GM12873 (cell line): ENCODE measurements at regions not wholly inside any gene's neighbourhood (a gene's known extent, or its start where the extent isn't known, plus 50 kb on each side); places are given as distances from the start of the nearest gene placed in this dataset.

Source experiments
- TF ChIP-seq, protein P1 (sequence below): IDR thresholded peaks from 2 replicates; pipeline ENCODE4 v1.5.1; 2012; ENCODE audit warnings: low read depth, mild to moderate bottlenecking, moderate library complexity, low read length, control low read depth; ENCODE audit not compliant: insufficient read depth; ENCODE audit errors: missing control alignments

DNA sequence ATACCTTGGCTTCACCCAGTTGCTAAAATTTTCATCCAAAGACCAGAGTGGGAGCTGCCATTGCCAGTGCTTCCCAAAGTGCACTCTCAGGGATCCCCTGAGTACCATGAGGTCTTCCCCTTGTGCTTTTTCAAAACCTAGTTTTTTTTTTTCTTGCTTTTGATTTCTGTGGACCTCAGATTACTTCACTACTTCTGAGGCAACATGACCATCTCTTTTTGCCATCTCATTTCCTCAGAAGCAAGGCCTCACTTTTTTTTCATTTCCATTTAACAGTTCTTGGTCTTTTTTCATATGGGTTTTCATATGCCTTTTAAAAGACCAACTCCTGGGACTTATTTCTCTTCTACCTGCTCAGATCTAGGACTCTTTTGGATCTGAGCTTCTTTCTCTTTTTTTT is 64.1 kb upstream of the MMS22L start:
- TF ChIP-seq, protein P1, sequence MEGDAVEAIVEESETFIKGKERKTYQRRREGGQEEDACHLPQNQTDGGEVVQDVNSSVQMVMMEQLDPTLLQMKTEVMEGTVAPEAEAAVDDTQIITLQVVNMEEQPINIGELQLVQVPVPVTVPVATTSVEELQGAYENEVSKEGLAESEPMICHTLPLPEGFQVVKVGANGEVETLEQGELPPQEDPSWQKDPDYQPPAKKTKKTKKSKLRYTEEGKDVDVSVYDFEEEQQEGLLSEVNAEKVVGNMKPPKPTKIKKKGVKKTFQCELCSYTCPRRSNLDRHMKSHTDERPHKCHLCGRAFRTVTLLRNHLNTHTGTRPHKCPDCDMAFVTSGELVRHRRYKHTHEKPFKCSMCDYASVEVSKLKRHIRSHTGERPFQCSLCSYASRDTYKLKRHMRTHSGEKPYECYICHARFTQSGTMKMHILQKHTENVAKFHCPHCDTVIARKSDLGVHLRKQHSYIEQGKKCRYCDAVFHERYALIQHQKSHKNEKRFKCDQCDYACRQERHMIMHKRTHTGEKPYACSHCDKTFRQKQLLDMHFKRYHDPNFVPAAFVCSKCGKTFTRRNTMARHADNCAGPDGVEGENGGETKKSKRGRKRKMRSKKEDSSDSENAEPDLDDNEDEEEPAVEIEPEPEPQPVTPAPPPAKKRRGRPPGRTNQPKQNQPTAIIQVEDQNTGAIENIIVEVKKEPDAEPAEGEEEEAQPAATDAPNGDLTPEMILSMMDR, result no peak

DNA sequence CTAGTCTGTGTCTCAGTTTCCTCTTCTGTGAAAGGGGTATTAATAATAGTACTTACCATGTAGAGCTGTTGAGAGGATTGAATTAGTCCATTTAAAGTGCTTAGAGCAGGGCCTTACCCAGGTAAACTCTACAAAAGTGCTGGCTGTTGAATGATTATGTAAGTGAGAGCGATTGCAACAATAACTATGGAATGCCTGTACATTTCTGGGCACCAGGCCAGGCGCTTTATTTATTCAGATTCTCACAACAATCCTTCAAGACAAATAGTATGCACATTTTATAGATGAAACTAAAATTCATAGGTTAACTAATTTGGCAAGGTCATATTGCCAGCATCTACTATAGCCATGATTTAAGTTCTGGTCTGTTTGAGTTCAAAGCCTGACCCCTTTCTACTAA is 78.3 kb upstream of the MMS22L start:
- TF ChIP-seq, protein P1, result no peak

DNA sequence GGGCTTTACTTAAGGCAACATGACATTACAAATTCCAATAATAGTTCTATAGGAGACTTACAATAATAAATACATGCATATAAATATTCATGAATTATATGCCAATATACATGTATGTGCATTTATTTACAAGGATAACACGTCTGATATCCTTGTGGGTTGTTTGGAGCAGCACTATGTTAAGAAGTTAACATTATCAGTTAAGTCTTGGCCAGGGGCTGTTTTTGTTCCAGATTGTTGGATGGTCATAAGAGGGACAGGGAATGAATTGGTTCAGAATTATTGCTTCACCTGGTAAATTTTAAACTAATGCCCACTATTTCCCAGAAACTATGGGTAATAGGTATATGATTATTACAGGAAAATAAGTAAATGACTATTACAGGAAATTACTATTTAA is 81.3 kb upstream of the MMS22L start:
- TF ChIP-seq, protein P1, result no peak

DNA sequence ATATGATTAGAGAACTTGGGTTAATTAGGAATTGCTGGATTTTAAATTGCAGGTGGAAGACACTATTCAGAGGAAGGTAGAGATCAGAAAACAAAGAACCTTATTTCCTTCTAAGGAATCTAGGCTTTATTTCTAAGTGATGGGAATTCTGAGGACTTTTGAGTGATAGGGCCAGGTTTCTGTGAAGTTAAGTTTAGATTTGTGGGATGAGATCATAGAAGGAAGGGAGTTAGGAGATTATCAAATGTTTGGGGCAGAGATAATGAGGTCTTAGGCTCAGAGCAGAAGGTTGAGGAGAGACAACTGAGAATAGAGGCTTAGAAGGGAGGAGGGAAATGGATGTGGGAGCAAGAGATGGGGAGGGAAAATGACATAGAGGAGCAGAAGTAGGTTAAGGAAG is 109.7 kb upstream of the MMS22L start:
- TF ChIP-seq, protein P1, result no peak

DNA sequence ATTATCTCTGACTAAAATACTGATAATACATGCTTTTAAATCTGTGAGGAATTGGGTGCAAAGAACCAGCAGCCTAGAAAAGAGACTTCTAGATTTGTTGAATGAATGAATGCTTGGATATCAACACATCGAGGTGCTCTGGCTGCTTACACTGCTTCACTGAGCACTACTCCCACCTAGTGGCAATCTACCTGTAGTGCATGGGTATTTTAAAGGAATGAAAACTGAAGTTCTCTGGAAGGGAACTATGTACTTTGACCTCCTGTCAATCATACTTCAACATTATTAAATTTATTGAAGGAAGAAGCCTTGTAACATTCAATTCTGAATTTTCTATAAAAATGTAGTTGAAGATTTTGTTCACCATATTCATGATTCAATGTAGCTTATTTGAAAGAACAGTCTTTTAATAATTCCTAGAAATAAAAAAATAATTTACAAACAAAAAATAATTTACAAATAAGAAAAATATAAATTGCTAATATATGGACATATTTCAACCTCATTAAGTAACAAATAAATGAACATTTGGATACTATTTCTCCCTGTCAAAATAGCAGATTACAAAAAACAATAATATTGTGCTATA is 111.2 kb upstream of the MMS22L start:
- TF ChIP-seq, protein P1, result peak; percentile 83

DNA sequence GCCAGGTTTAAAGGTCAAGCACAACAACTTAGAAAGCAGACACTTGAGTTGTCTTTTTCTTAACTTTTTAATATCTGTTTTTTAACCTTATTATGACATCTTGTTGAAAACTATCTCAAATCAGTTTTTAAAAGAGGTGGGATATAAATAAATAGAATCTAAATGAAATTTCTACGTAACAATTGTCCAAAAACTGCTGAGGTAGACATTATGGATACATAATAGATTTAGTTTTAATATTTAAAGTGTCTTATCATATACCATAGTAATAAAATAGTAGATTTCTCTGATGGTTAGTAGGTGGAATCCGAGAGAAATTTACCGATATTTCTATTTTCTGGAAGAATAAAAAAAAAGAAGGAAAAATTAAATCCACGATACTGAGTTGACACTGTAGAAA is 113.9 kb upstream of the MMS22L start:
- TF ChIP-seq, protein P1, result no peak

DNA sequence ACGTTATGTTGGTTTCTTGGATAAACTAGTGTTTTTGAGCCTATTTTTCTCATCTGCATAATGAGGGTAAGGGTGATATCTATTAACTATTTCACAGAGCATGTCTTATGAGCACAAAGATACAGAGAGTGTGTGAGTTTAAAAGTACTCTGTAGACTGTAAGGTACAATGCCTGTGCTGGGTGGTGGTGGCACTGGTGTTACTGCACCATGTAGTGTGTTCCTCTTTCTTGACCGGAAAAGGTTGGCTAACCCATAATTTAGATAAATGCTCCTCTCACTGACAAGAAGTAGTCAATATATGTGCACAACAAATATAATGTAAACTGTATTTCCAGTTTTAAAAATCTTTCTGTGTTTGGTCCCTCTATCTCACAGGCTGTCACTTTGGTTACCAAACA is 116.2 kb upstream of the MMS22L start:
- TF ChIP-seq, protein P1, result no peak
